Stimulated activated naive CD8-positive, alpha-beta T cell treated with anti-CD3 and anti-CD28 coated beads, Interleukin-15, Interleukin-2, amounts not matched to agents 100 U/mL and 50 U/mL, for 24 hours (primary cell): ENCODE measurements at regions not wholly inside any gene's neighbourhood (a gene's known extent, or its start where the extent isn't known, plus 50 kb on each side); places are given as distances from the start of the nearest gene placed in this dataset.
A peak's percentile ranks its signal among the peaks of the same experiment; 100 is the strongest.

Experiments
- ATAC-seq: fragments of 150-1000 bp; cut with Tn5 transposase; one replicate; pipeline ENCODE4 v1.10.0; 2021
- DNase-seq: peaks from one replicate; pipeline ENCODE4 v3.0.0; 2021

- DNase-seq (no peak), ATAC-seq (no peak)
Observed at GRCh38 chr10:104505521-104506042, 135.5 kb upstream of the SORCS3 start.

GRCh38 chr10:104509981-104510380 lies 131.1 kb upstream of the SORCS3 start:
- DNase-seq, result no peak
- no peak for ATAC-seq

GRCh38 chr10:104510644-104511043 lies 130.4 kb upstream of the SORCS3 start:
- ATAC-seq (peak; percentile 34), DNase-seq (no peak)

GRCh38 chr10:104512800-104513199 lies 128.3 kb upstream of the SORCS3 start:
- DNase-seq, result no peak
- ATAC-seq, result no peak

- no peak for ATAC-seq
- DNase-seq, result no peak
Observed at GRCh38 chr10:104515678-104516199, 125.4 kb upstream of the SORCS3 start.

GRCh38 chr10:104516986-104517385 lies 124.1 kb upstream of the SORCS3 start:
- no peak for ATAC-seq
- no peak for DNase-seq

- DNase-seq (no peak), ATAC-seq (no peak)
Observed at GRCh38 chr10:104517946-104518345, 123.1 kb upstream of the SORCS3 start.

GRCh38 chr10:104518891-104519290 lies 122.2 kb upstream of the SORCS3 start:
- DNase-seq, result no peak
- no peak for ATAC-seq

GRCh38 chr10:104520653-104521052 lies 120.4 kb upstream of the SORCS3 start:
- no peak for DNase-seq
- no peak for ATAC-seq

- DNase-seq, result no peak
Observed at GRCh38 chr10:104521901-104522694, 119.0 kb upstream of the SORCS3 start.

GRCh38 chr10:104526188-104526587 lies 114.9 kb upstream of the SORCS3 start:
- no peak for ATAC-seq
- no peak for DNase-seq

More at GRCh38 chr10:104521901-104522694, 119.0 kb upstream of the SORCS3 start:
- ATAC-seq, result no peak

GRCh38 chr10:104527013-104527412 lies 114.1 kb upstream of the SORCS3 start:
- no peak for DNase-seq
- ATAC-seq, result no peak

GRCh38 chr10:104540181-104540580 lies 100.9 kb upstream of the SORCS3 start:
- DNase-seq (no peak), ATAC-seq (no peak)

- no peak for ATAC-seq
Observed at GRCh38 chr10:104541820-104542219, 99.3 kb upstream of the SORCS3 start.

GRCh38 chr10:104546336-104546735 lies 94.8 kb upstream of the SORCS3 start:
- DNase-seq, result no peak
- no peak for ATAC-seq

More at GRCh38 chr10:104541820-104542219, 99.3 kb upstream of the SORCS3 start:
- no peak for DNase-seq

- no peak for ATAC-seq
- no peak for DNase-seq
Observed at GRCh38 chr10:104546756-104547155, 94.3 kb upstream of the SORCS3 start.

- no peak for DNase-seq
- ATAC-seq, result no peak
Observed at GRCh38 chr10:104548090-104548489, 93.0 kb upstream of the SORCS3 start.

GRCh38 chr10:104556831-104557230 lies 84.3 kb upstream of the SORCS3 start:
- DNase-seq, result no peak
- ATAC-seq, result no peak

GRCh38 chr10:104557966-104558365 lies 83.1 kb upstream of the SORCS3 start:
- DNase-seq (no peak), ATAC-seq (no peak)

- peak; percentile 65 for ATAC-seq
- DNase-seq, result no peak
Observed at GRCh38 chr10:104559935-104560334, 81.2 kb upstream of the SORCS3 start.

GRCh38 chr10:104563051-104563450 lies 78.0 kb upstream of the SORCS3 start:
- DNase-seq (no peak), ATAC-seq (no peak)

GRCh38 chr10:104563548-104563947 lies 77.5 kb upstream of the SORCS3 start:
- DNase-seq (no peak), ATAC-seq (no peak)

- ATAC-seq (no peak), DNase-seq (no peak)
Observed at GRCh38 chr10:104574427-104574826, 66.7 kb upstream of the SORCS3 start.

GRCh38 chr10:104574838-104575237 lies 66.3 kb upstream of the SORCS3 start:
- ATAC-seq (no peak), DNase-seq (no peak)
